ENCODE measurements at regions not wholly inside any gene's neighbourhood (a gene's known extent, or its start where the extent isn't known, plus 50 kb on each side); places are given as distances from the start of the nearest gene placed in this dataset.

DNA sequence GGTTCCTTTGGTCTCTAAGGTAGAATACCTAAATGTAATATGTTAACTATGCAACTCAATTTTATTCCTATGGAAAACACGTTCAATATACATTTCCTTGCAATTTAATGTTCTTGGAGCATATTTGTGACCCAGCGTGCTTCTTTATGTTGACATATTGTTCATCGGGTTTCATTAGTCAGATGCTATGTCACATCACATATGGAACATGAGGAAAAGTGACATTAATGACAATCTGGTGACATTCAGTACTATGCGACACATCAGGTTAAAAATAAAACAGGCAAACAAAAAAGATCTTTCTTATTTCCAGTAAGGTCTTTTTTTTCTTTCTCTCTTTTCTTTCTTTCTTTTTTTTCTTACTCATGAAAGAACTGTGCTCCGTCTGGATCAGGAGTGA lies 135.6 kb upstream of the SMIM21 start:
- TF ChIP-seq EGR1 (IDR thresholded peaks at IDR 0.05) (no peak), EP300 (IDR thresholded peaks at IDR 0.05; ENCODE audit: borderline replicate concordance) (no peak), ZBTB7A (IDR thresholded peaks at IDR 0.05; ENCODE audit: low read depth) (no peak)

DNA sequence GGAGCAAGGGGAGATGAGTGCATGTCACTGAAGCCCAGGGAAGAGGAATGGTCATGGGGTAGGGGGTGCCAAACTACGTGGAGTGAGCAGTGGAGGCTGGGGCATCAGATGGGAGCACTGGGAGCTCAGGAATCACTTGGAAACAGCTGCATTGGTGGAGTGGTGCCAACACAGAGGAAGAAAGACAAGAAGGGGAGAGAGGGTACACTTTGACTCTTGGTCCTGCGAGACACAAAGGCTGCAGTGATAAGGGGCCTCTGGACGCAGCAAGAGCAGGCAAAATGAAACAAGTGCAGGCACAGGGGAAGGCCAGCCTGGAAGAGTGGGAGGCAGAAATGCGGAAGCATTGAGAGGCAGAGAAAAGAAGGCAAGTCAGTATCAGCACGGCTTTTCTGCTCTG lies 134.7 kb upstream of the SMIM21 start:
- TF ChIP-seq, protein P1, sequence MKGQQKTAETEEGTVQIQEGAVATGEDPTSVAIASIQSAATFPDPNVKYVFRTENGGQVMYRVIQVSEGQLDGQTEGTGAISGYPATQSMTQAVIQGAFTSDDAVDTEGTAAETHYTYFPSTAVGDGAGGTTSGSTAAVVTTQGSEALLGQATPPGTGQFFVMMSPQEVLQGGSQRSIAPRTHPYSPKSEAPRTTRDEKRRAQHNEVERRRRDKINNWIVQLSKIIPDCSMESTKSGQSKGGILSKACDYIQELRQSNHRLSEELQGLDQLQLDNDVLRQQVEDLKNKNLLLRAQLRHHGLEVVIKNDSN (IDR thresholded peaks at IDR 0.05), result no peak
- TF ChIP-seq ZBTB7A (IDR thresholded peaks at IDR 0.05; ENCODE audit: low read depth) (no peak), NFIC (IDR thresholded peaks at IDR 0.05) (no peak), RAD21 (IDR thresholded peaks at IDR 0.05; ENCODE audit: low read depth) (no peak), EGR1 (IDR thresholded peaks at IDR 0.05) (no peak), CREB1 (IDR thresholded peaks at IDR 0.05; ENCODE audit: low read depth) (no peak), TCF12 (IDR thresholded peaks at IDR 0.05; ENCODE audit: low read depth) (no peak), EP300 (IDR thresholded peaks at IDR 0.05; ENCODE audit: borderline replicate concordance) (no peak), TEAD4 (IDR thresholded peaks at IDR 0.05) (no peak), YY1 (IDR thresholded peaks at IDR 0.05; ENCODE audit: low read depth) (no peak), TAF1 (IDR thresholded peaks at IDR 0.05; ENCODE audit: low read depth) (no peak), FOXM1 (IDR thresholded peaks at IDR 0.05; ENCODE audit: borderline replicate concordance, low read depth) (no peak)
- TF ChIP-seq, protein P2, sequence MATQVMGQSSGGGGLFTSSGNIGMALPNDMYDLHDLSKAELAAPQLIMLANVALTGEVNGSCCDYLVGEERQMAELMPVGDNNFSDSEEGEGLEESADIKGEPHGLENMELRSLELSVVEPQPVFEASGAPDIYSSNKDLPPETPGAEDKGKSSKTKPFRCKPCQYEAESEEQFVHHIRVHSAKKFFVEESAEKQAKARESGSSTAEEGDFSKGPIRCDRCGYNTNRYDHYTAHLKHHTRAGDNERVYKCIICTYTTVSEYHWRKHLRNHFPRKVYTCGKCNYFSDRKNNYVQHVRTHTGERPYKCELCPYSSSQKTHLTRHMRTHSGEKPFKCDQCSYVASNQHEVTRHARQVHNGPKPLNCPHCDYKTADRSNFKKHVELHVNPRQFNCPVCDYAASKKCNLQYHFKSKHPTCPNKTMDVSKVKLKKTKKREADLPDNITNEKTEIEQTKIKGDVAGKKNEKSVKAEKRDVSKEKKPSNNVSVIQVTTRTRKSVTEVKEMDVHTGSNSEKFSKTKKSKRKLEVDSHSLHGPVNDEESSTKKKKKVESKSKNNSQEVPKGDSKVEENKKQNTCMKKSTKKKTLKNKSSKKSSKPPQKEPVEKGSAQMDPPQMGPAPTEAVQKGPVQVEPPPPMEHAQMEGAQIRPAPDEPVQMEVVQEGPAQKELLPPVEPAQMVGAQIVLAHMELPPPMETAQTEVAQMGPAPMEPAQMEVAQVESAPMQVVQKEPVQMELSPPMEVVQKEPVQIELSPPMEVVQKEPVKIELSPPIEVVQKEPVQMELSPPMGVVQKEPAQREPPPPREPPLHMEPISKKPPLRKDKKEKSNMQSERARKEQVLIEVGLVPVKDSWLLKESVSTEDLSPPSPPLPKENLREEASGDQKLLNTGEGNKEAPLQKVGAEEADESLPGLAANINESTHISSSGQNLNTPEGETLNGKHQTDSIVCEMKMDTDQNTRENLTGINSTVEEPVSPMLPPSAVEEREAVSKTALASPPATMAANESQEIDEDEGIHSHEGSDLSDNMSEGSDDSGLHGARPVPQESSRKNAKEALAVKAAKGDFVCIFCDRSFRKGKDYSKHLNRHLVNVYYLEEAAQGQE (IDR thresholded peaks at IDR 0.05; ENCODE audit: low read depth), result no peak

DNA sequence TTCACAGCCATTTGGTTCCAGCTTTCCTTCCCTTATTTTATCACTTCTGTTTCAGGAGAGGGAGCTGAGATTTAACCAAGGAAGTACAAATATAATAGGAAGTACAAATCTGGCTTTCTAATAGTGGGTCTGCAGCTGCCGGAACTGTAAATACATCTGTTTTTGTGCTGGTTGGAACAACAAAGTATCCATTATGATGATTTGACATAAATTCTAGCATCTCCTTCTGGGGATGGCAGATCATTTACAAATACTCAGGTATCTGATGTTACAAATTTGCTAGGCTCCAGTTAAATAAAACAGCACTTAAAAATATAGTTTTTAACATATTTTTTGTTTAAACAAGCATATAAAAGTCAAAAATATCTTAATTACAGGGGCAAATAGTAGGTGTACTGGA lies 131.3 kb upstream of the SMIM21 start:
- no peak for TF ChIP-seq NFIC (IDR thresholded peaks at IDR 0.05)
- TF ChIP-seq, protein P3, sequence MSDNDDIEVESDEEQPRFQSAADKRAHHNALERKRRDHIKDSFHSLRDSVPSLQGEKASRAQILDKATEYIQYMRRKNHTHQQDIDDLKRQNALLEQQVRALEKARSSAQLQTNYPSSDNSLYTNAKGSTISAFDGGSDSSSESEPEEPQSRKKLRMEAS (IDR thresholded peaks at IDR 0.05), result no peak
- TF ChIP-seq ZBTB7A (IDR thresholded peaks at IDR 0.05; ENCODE audit: low read depth), result no peak
- no peak for TF ChIP-seq TCF12 (IDR thresholded peaks at IDR 0.05; ENCODE audit: low read depth)
- TF ChIP-seq EGR1 (IDR thresholded peaks at IDR 0.05), result no peak
- TF ChIP-seq YY1 (IDR thresholded peaks at IDR 0.05; ENCODE audit: low read depth), result no peak
- no peak for TF ChIP-seq EP300 (IDR thresholded peaks at IDR 0.05; ENCODE audit: borderline replicate concordance)
- no peak for TF ChIP-seq RAD21 (IDR thresholded peaks at IDR 0.05; ENCODE audit: low read depth)
- TF ChIP-seq CREB1 (IDR thresholded peaks at IDR 0.05; ENCODE audit: low read depth), result no peak
- TF ChIP-seq TAF1 (IDR thresholded peaks at IDR 0.05; ENCODE audit: low read depth), result no peak
- TF ChIP-seq, protein P1 (IDR thresholded peaks at IDR 0.05), result no peak
- TF ChIP-seq TEAD4 (IDR thresholded peaks at IDR 0.05), result no peak
- TF ChIP-seq CEBPB (IDR thresholded peaks at IDR 0.05), result no peak
- TF ChIP-seq, protein P2 (IDR thresholded peaks at IDR 0.05; ENCODE audit: low read depth), result no peak
- TF ChIP-seq FOXM1 (IDR thresholded peaks at IDR 0.05; ENCODE audit: borderline replicate concordance, low read depth), result no peak

DNA sequence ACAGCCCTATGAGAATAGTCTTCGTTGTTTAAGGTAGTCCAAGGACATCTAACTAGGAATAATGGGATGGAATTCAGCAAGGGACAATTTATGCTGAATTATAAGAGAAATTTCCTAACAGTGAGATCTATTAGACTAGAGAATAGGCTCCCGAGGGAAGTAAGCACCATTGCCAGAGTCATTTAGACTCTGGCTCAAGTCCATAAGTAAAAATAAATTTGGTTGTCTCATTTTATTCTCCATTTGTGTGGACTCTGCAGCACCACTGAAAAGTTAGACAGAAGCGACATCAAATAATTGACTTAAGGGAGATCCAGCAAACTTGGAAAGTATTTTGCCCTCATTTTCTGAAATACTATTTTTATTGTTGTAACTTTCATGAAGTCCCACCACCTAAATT lies 129.3 kb upstream of the SMIM21 start:
- TF ChIP-seq CREB1 (IDR thresholded peaks at IDR 0.05; ENCODE audit: low read depth) (no peak), RAD21 (IDR thresholded peaks at IDR 0.05; ENCODE audit: low read depth) (no peak), TEAD4 (IDR thresholded peaks at IDR 0.05) (no peak), YY1 (IDR thresholded peaks at IDR 0.05; ENCODE audit: low read depth) (no peak), ZBTB7A (IDR thresholded peaks at IDR 0.05; ENCODE audit: low read depth) (no peak), NFIC (IDR thresholded peaks at IDR 0.05) (no peak), TCF12 (IDR thresholded peaks at IDR 0.05; ENCODE audit: low read depth) (no peak), FOXM1 (IDR thresholded peaks at IDR 0.05; ENCODE audit: borderline replicate concordance, low read depth) (no peak), TAF1 (IDR thresholded peaks at IDR 0.05; ENCODE audit: low read depth) (no peak), EGR1 (IDR thresholded peaks at IDR 0.05) (no peak), CEBPB (IDR thresholded peaks at IDR 0.05) (no peak), EP300 (IDR thresholded peaks at IDR 0.05; ENCODE audit: borderline replicate concordance) (no peak)
- TF ChIP-seq, protein P3 (IDR thresholded peaks at IDR 0.05), result no peak
- TF ChIP-seq, protein P2 (IDR thresholded peaks at IDR 0.05; ENCODE audit: low read depth), result no peak
- TF ChIP-seq, protein P1 (IDR thresholded peaks at IDR 0.05), result no peak

Measured in Ishikawa (cell line).